Astrocyte (in vitro differentiated cells and primary cell): ENCODE measurements at regions not wholly inside any gene's neighbourhood (a gene's known extent, or its start where the extent isn't known, plus 50 kb on each side); places are given as distances from the start of the nearest gene placed in this dataset.

Experiments
- EZH2 ChIP-seq: IDR thresholded peaks from 2 replicates; pipeline ENCODE4 v1.6.1; 2012; ENCODE audit warnings: mild to moderate bottlenecking, low read length, inconsistent platforms; ENCODE audit not compliant: insufficient read depth
- TF ChIP-seq, protein P1 (sequence below): IDR thresholded peaks from 2 replicates; pipeline ENCODE4 v1.5.1; 2011; ENCODE audit warnings: low read depth, mild to moderate bottlenecking, inconsistent platforms, low read length, moderate library complexity; ENCODE audit not compliant: insufficient read depth

DNA sequence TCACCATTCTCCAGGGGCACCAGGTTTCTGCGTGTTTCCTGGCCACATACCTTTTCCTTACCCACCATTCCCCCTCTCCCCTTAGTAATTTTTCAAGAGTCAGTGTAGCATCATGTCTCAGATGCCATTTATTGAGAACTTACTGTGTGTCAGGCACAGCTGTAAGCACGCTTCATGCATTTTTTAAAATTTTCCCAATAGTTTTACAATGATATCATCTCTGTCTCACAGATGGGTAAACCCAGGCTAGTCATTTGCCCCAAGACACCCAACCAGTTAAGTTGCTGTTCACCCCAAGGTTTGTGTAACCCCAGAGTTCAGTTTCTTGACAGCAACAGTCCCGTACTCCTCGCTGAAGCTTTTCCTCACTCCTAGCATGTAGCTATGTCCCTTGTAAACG is 56.4 kb upstream of the IRX3 start:
- TF ChIP-seq, protein P1, sequence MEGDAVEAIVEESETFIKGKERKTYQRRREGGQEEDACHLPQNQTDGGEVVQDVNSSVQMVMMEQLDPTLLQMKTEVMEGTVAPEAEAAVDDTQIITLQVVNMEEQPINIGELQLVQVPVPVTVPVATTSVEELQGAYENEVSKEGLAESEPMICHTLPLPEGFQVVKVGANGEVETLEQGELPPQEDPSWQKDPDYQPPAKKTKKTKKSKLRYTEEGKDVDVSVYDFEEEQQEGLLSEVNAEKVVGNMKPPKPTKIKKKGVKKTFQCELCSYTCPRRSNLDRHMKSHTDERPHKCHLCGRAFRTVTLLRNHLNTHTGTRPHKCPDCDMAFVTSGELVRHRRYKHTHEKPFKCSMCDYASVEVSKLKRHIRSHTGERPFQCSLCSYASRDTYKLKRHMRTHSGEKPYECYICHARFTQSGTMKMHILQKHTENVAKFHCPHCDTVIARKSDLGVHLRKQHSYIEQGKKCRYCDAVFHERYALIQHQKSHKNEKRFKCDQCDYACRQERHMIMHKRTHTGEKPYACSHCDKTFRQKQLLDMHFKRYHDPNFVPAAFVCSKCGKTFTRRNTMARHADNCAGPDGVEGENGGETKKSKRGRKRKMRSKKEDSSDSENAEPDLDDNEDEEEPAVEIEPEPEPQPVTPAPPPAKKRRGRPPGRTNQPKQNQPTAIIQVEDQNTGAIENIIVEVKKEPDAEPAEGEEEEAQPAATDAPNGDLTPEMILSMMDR, result no peak
- TF ChIP-seq EZH2, result no peak
